ENCODE measurements at regions not wholly inside any gene's neighbourhood (a gene's known extent, or its start where the extent isn't known, plus 50 kb on each side); places are given as distances from the start of the nearest gene placed in this dataset.
"Not testable (repeated sequence)": the region's sequence is repeated elsewhere in the genome, so short reads cannot be mapped to it uniquely, and the experiment has no call there.

DNA sequence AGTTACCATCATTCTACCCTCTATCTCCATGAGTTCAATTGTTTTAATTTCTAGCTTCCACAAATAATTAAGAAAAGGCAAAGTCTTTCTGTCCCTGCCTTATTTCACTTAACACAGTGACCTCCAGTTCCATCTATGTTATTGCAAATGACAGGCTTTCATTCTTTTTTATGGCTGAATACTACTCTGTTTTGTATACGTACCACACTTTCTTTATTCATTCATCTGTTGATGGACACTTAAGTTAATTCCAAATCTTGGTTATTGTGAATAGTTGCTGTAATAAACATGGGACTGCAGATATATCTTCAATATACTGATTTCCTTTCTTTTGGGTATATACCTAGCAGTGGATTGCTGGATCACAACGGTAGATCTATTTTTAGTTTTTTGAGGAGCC lies 314.1 kb downstream of the SV2B start:
- DNase-seq, result no peak

DNA sequence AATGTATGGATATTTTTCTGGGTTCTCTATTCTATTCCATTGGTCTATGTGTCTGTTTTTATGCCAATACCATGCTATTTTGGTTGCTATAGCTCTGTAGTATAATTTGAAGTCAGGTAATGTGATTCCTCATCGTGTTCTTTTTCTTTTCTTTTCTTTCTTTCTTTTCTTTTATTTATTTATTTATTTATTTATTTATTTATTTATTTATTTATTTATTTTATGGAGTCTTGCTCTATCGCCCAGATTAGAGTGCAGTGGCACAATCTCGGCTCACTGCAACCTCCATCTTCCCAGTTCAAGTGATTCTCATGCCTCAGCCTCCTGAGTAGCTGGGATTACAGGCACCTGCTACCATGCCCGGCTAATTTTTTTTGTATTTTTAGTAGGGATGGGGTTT lies 315.2 kb downstream of the SV2B start:
- DNase-seq, result not testable (repeated sequence)

- DNase-seq, result no peak
These were observed 320.6 kb downstream of the SV2B start for GRCh38 chr15:91420689-91421088.

DNA sequence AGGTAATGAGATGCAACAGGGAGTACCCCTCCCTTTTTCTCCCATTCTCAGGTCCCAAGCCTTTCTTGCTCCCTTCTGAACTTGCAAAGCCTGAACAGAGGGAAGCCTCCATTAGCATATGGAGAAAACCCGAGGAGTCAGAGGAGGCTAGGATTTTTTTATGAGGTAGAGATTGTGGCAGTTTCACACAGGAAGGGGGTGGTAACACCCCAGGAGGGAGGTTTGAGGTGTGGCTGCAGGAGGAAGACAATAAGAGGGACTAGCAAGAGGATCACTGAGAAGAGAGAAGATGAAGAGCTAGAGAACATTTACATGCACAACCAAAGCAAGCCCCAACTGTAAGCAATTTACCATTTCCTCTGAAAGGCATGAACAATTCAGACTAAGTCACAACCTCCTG lies 322.7 kb downstream of the SV2B start:
- no peak for DNase-seq

GRCh38 chr15:91424001-91424400 lies 323.9 kb downstream of the SV2B start:
- DNase-seq, result no peak

DNA sequence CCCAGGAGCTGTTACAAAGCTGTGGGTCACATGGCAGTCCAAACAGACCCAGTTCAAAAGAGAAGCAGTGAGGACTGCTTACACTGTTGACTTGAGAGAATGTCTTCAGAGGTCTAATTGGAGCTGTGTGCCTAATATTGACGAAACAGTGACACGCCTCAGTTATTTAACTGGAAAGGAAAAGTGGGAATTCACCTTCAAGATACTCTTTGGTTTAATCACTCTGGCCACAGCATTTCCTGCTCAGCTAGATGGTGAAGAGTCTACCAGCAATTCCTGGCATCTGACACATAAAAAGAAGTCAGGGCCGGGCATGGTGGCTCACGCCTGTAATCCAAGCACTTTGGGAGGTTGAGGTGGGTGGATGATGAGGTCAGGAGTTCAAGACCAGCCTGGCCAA lies 326.4 kb downstream of the SV2B start:
- no peak for DNase-seq

DNA sequence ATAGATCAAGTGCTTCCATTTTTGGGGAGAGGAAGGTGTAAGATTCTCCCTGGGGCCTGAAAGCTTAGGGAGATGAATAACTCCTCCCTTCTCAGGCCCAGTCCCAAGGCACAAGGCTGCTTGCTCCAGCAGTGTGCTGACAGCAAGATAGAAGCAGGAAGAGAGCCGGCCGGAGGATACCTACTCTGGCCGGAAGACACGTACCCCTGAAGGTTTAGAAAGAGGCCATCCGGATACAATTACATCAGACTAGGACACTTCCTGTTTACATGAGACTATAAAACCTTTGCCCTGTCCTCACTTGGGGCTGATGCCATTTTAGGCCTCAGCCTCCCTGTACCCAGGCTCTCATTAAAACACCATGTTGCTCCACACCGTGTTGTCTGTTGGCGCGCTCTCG lies 329.9 kb downstream of the SV2B start:
- DNase-seq, result no peak

GRCh38 chr15:91431041-91431715 lies 331.1 kb downstream of the SV2B start:
- DNase-seq, result no peak

DNA sequence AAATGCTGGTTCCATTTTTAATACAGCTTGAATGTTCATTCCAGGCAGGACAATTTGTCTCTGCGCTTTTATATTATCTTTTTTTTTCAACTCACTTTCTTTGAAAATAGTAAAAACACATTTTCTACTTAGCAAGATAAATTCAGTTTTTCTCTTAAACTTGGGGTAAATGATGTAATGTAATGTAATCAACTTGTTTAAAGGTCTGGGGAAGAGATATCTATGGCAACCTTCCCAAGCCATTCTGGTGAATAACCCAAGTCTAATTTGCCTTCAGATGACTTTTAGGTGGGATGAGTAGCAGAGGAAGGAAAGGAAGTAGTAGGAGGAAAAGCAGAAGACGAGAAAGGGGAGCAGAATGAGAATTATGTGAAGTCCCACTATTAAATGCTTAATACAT lies 335.1 kb downstream of the SV2B start:
- no peak for DNase-seq

- DNase-seq, result no peak
These were observed 344.6 kb downstream of the SV2B start for GRCh38 chr15:91444656-91445055.

GRCh38 chr15:91445695-91446228 lies 345.7 kb downstream of the SV2B start:
- no peak for DNase-seq

DNA sequence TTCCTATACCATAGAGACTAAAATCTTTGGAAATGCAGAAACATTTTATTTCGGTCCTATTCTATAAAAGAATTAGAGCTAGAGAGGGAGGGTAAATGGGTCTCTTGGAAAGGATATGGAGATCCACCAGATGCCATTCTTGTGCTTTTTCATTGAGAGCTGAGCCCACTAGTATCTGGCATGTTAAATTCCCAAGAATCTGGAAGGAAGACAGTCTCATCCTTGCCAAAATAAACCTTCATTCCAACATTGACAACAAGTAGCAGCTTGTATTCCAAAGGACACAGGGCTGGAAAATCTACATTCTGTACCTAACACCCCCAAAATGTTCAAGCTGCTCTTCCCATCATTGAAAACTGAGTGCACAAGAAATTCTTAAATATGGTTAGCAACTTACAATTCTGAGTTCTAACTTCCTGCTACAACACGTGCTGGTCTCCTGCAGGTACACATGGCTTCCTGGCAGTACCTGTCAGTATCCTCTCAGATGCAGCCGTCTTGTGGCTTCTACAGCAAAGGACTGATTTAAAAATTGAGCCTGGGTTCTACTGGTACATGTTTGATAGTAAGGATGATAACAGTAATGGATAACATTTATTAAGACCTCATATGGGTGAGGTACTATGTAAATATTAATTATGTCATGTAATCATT lies 348.1 kb downstream of the SV2B start:
- DNase-seq, result no peak

DNA sequence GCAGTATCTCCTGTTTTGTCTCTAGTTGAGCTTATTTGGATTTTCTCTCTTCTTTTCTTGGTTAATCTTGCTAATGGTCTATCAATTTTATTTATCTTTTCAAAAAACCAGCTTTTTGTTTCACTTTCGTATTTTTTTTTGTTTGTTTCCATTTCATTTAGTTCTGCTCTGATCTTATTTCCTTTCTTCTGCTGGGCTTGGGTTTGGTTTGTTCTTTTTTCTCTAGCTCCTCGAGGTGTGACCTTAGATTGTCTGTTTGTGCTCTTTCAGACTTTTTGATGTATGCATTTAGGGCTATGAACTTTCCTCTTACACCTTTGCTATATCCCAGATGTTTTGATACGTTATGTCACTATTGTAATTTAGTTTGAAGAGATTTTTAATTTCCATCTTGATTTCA lies 353.3 kb downstream of the SV2B start:
- DNase-seq, result not testable (repeated sequence)

DNA sequence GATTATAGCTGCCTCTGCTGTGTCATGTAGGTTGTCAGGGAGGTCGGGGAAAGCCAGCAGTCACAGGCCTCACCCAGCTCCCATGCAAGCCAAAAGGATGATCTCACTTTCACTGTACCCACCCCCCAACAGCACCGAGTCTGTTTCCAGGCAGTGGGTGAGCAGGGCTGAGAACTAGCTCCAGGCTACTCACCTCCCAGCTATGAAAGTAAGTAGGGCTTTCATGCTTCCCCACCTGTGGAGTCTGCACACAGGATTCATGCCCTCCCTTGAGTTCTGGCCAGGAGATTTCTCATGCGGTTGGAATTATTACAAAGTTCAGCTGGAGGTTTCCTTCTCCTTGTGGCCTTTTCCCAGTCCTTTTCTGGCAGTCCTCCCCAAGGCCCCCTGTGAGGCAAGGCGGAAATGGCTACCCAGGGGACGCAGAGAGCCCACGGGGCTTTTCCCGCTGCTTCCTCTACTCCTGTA lies 356.2 kb downstream of the SV2B start:
- DNase-seq, result no peak

DNA sequence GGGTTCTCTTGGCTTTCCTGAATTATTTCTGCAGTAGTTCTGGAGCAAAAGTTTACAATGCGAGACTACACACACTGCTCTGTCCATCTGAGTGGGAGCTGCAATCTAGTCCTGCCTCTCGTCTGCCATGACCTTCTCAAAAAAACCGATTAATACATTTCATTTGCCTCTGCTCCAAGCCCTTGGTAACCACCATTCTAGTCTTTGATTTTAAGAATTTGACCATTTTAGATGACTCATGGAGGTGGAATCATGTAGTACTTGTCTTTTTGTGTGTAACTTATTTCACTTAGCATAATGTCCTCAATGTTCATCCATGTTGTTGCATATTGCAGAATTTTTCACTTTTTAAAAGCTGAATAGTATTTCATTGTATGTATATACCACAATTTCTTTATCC lies 356.9 kb downstream of the SV2B start:
- DNase-seq, result no peak

DNA sequence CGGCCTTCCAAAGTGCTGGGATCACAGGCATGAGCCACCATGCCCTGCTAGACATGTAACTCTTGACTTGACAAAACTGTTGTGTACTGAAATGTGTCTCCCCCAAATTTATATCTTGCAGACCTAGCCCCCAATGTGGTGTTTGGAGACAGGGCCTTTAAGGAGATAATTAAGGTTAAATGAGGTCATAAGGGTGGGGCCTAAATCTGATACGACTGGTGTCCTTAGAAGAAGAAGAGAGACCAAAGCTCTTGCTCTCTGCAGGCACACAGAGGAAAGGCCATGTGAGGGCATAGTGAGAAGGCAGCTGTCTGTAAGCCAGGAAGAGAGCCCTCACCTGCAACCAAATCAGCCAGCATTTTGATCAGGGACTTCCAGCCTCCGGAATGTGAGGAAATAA lies 361.3 kb downstream of the SV2B start:
- no peak for DNase-seq

DNA sequence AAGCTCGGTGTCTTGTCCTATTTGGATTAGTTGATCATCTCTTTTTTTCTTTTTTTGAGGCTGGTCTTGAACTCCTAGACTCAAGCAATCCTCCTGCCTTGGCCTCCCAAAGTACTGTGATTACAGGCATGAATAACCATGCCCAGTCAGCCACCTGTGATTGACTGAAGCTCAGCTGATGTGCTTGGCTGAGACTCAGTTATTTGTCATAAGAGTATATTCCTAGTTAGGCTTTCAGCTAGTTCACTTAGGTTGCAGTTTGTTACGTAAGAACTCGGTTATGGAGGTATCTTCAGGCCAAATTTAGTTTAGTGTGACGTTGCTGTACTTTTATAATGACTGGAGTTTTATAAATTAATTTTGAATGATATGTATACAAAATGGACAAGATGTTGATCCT lies 365.0 kb downstream of the SV2B start:
- DNase-seq, result no peak

- no peak for DNase-seq
These were observed 365.6 kb downstream of the SV2B start for GRCh38 chr15:91465696-91466095.

- DNase-seq, result no peak
These were observed 369.0 kb downstream of the SV2B start for GRCh38 chr15:91468871-91469580.

DNA sequence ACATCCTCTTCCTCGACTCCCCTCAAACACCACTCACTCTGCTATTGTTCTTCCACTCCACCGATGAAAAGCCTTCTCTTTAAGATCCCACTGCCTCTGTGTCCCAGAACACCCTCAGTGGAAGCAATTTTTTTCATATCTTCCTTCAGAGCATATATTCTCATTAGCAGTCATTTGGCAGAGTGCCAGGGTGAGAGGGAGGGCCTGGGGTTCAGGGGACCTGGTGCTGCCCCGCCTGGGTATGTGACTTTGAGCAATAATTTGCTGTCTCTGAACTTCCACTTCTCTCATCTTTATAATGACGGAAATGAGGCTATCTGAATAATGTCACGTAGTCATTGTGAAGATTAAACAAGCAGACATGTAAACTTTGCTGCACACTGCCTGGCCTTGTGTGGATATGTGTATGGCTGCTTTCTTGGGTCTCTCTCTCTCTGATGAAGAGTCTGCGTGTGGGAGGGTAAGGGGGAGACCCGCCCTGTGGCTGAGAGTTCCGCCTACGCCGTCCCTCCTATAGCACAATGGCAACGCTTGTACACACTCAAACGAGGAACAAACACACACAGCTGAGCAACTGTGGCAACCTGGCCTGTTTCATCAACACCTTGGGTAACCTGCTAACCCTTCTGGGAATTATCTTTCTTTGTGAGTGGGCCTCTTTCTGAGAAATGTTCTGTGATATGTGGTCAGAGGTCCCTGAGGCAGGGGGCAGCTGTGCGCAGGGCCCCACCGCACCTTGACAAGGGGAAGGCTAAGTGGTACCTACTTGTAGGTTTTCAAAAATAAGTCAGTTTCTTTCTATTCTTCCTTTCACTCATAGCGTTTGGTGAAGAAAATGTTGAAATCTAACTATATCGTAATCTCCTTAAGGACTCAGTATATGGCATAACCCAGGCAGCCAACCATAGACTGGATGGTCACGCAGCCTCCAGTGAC lies 369.8 kb downstream of the SV2B start:
- DNase-seq, result no peak

DNA sequence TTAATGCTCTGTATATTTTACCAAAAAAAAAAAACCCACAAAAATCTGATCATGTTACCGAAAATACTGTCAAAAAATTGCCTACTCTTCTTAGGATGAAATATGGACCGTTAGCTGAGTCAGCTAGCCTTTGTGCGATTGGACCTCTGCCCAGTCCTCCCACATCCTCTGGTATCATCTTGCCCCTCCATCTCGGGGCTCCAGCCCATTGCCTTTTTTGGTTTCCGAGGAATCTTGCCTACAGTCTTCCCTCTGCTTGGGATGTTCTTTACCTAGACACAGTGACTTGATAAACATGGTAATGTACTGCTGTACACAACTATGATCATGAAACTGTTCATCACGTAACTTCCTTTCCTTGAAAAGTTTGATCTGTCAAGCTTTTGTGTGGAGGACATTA lies 371.4 kb downstream of the SV2B start:
- DNase-seq, result no peak
